Mesodermal cell (in vitro differentiated cells): ENCODE measurements at regions not wholly inside any gene's neighbourhood (a gene's known extent, or its start where the extent isn't known, plus 50 kb on each side); places are given as distances from the start of the nearest gene placed in this dataset.

ENCODE experiments used
- H3K27ac ChIP-seq: 2 replicates; pipeline ENCODE4 v1.7.0; 2013; ENCODE audit warnings: mild to moderate bottlenecking, low read depth, low read length, moderate library complexity; ENCODE audit not compliant: severe bottlenecking
- H3K36me3 ChIP-seq: 2 replicates; pipeline ENCODE4 v1.7.1; 2013; ENCODE audit warnings: mild to moderate bottlenecking, low read length, moderate library complexity; ENCODE audit not compliant: control insufficient read depth, insufficient read depth
- H3K4me1 ChIP-seq: one replicate; pipeline ENCODE4 v1.7.1; 2013; ENCODE audit warnings: mild to moderate bottlenecking, low read length; ENCODE audit not compliant: insufficient read depth, control insufficient read depth, poor library complexity, severe bottlenecking
- H3K4me3 ChIP-seq: 2 replicates; pipeline ENCODE4 v1.7.0; 2013; ENCODE audit warnings: low read length, control low read depth, mild to moderate bottlenecking; ENCODE audit not compliant: insufficient read depth, poor library complexity, severe bottlenecking; ENCODE audit errors: extremely low read depth
- H3K9me3 ChIP-seq: 2 replicates; pipeline ENCODE4 v1.7.1; 2013; ENCODE audit warnings: mild to moderate bottlenecking, low read length, moderate library complexity; ENCODE audit not compliant: control insufficient read depth
- WGBS, 2 experiments: methylation state at CpG; one replicate each; pipeline ENCODE4 v1.1.5; 2013; ENCODE audit warnings: missing lambda C conversion rate in 2 of 2; ENCODE audit not compliant: insufficient coverage in 2 of 2; 5-methylcytosine and 5-hydroxymethylcytosine counted together

DNA sequence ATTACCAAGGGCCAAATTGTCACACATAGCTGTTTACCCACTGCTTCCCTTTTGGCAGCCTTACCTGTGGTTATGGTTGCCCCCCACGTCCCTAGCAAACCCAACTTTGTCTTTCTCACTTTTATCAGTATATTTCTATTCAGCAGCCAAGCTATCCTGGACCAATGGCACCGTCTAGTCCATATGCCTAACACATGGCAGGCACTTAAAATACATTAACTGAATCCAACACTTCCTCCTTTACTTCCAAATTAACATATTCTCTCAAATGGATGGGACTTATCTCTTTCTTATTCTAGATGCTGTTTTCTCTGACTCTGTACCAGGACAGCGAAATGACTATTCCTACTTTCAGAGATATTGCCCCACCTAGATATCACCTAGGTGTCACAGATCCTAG is 50.9 kb upstream of the SLC44A1 start:
- Histone ChIP-seq H3K9me3 (no peaks in the 10 kb centered on the region), H3K4me1 (no peaks in the 10 kb centered on the region), H3K27ac (no peak overlapping the region), H3K36me3 (no peaks in the 10 kb centered on the region), H3K4me3 (no peak overlapping the region)
- 83 to 91% methylated on average over 3 of the region's 3 CpGs for WGBS, 2 experiments

DNA sequence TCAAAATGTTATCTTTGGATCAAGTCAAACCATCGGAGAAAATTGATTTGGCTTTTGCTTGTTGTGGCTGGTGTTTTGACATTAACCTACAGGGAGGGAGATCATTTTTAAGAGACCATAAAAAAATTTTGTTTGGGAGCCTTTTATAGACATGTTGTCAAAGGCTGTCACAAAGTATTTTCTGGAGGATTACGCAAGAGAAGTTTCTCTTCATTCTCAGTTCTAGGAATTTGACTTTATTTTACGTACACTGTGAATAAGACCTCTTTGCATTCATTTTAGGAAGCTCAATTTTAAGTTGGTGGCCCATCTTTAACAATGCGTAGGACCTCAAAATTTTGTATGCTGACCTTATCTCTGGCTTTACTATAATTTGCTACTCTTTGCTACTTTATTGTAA is 50.2 kb upstream of the SLC44A1 start:
- no peaks in the 10 kb centered on the region for H3K9me3 ChIP-seq
- no peak overlapping the region for H3K27ac ChIP-seq
- H3K4me3 ChIP-seq = no peak overlapping the region
- 95 to 97% methylated on average over 3 to 4 of the region's 4 CpGs for WGBS, 2 experiments
- no peaks in the 10 kb centered on the region for H3K4me1 ChIP-seq
- no peaks in the 10 kb centered on the region for H3K36me3 ChIP-seq
